Loucy (cell line): ENCODE measurements at regions not wholly inside any gene's neighbourhood (a gene's known extent, or its start where the extent isn't known, plus 50 kb on each side); places are given as distances from the start of the nearest gene placed in this dataset.

ENCODE experiments used
- CTCF ChIP-seq: fragments of 200-600 bp; sonication (generic); conservative IDR thresholded peaks from 2 replicates; pipeline ENCODE4 v1.5.1; 2014; ENCODE audit warnings: mild to moderate bottlenecking, antibody characterized with exemption, low read length
- EZH2phosphoT487 ChIP-seq: fragments of 200-600 bp; IDR thresholded peaks from 2 replicates; pipeline ENCODE4 v1.6.1; 2018; ENCODE audit warnings: antibody characterized with exemption, mild to moderate bottlenecking, moderate library complexity, borderline replicate concordance

- no peak for TF ChIP-seq CTCF
- no peak for TF ChIP-seq EZH2phosphoT487
Observed at GRCh38 chr2:51085420-51086068, 53.6 kb upstream of the NRXN1 start.
